HL-60 (cell line): ENCODE measurements at regions not wholly inside any gene's neighbourhood (a gene's known extent, or its start where the extent isn't known, plus 50 kb on each side); places are given as distances from the start of the nearest gene placed in this dataset.

Experiments
- DNase-seq, 2 experiments: peaks; one replicate each; pipeline ENCODE4 v3.0.0-alpha.2; 2010 to 2020; ENCODE audit warnings: low read depth in 1 of 2, low spot score in 1 of 2
- H3K27ac ChIP-seq: fragments of 250-450 bp; sonication (Bioruptor Pico); replicated peaks from 2 replicates; pipeline ENCODE4 v1.5.1; 2020; ENCODE audit warnings: mild to moderate bottlenecking, moderate library complexity
- H3K27me3 ChIP-seq: fragments of 250-450 bp; sonication (Bioruptor Pico); 2 replicates; pipeline ENCODE4 v1.5.1; 2021; ENCODE audit warnings: mild to moderate bottlenecking, moderate library complexity; ENCODE audit not compliant: insufficient read depth, poor library complexity, severe bottlenecking
- H3K4me3 ChIP-seq: replicated peaks from 2 replicates; pipeline ENCODE4 v1.5.1; 2011; ENCODE audit warnings: mild to moderate bottlenecking, control low read depth, low read length; ENCODE audit not compliant: insufficient read depth
- GABPA ChIP-seq: IDR thresholded peaks from 2 replicates; pipeline ENCODE4 v1.6.1; 2012; ENCODE audit warnings: low read depth
- POLR2AphosphoS5 ChIP-seq: IDR thresholded peaks from 2 replicates; pipeline ENCODE4 v1.6.1; 2012; ENCODE audit warnings: low read depth
- SPI1 ChIP-seq: IDR thresholded peaks from 2 replicates; pipeline ENCODE4 v1.6.1; 2012; ENCODE audit warnings: low read depth, mild to moderate bottlenecking, borderline replicate concordance
- TF ChIP-seq, protein P1 (sequence below): IDR thresholded peaks from one replicate; pipeline ENCODE4 v1.5.1; 2011; ENCODE audit warnings: low read length, control low read depth, inconsistent platforms; ENCODE audit not compliant: insufficient read depth
- TF ChIP-seq, protein P2 (sequence below): IDR thresholded peaks from 2 replicates; pipeline ENCODE4 v1.6.1; 2012; ENCODE audit warnings: low read depth; ENCODE audit not compliant: insufficient replicate concordance

DNA sequence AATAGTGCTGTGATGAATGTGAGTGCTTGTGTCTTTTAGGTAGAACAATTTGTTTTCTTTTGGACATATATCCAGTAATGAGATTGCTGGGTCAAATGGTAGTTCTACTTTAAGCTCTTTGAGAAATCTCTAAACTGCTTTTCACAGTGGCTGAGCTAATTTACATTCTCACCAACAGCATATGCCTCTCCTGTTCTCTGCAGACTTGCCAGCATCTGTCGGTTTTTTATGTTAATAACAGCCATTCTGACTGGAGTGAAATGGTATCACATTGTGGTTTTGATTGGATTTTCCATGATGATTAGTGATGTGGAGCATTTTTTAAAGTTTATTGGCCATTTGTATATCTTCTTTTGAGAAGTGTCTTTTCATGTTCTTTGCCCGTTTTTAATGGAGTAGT, 647.3 kb upstream of the ADAMTS5 start:
- no peak overlapping the region for H3K4me3 ChIP-seq
- no peak for DNase-seq
- H3K27me3 ChIP-seq: no peaks in the 10 kb centered on the region
- TF ChIP-seq, protein P1, sequence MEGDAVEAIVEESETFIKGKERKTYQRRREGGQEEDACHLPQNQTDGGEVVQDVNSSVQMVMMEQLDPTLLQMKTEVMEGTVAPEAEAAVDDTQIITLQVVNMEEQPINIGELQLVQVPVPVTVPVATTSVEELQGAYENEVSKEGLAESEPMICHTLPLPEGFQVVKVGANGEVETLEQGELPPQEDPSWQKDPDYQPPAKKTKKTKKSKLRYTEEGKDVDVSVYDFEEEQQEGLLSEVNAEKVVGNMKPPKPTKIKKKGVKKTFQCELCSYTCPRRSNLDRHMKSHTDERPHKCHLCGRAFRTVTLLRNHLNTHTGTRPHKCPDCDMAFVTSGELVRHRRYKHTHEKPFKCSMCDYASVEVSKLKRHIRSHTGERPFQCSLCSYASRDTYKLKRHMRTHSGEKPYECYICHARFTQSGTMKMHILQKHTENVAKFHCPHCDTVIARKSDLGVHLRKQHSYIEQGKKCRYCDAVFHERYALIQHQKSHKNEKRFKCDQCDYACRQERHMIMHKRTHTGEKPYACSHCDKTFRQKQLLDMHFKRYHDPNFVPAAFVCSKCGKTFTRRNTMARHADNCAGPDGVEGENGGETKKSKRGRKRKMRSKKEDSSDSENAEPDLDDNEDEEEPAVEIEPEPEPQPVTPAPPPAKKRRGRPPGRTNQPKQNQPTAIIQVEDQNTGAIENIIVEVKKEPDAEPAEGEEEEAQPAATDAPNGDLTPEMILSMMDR: no peak
- no peak for TF ChIP-seq POLR2AphosphoS5
- TF ChIP-seq, protein P2, sequence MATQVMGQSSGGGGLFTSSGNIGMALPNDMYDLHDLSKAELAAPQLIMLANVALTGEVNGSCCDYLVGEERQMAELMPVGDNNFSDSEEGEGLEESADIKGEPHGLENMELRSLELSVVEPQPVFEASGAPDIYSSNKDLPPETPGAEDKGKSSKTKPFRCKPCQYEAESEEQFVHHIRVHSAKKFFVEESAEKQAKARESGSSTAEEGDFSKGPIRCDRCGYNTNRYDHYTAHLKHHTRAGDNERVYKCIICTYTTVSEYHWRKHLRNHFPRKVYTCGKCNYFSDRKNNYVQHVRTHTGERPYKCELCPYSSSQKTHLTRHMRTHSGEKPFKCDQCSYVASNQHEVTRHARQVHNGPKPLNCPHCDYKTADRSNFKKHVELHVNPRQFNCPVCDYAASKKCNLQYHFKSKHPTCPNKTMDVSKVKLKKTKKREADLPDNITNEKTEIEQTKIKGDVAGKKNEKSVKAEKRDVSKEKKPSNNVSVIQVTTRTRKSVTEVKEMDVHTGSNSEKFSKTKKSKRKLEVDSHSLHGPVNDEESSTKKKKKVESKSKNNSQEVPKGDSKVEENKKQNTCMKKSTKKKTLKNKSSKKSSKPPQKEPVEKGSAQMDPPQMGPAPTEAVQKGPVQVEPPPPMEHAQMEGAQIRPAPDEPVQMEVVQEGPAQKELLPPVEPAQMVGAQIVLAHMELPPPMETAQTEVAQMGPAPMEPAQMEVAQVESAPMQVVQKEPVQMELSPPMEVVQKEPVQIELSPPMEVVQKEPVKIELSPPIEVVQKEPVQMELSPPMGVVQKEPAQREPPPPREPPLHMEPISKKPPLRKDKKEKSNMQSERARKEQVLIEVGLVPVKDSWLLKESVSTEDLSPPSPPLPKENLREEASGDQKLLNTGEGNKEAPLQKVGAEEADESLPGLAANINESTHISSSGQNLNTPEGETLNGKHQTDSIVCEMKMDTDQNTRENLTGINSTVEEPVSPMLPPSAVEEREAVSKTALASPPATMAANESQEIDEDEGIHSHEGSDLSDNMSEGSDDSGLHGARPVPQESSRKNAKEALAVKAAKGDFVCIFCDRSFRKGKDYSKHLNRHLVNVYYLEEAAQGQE: no peak
- TF ChIP-seq GABPA: no peak
- TF ChIP-seq SPI1: no peak
- H3K27ac ChIP-seq: no peak overlapping the region

DNA sequence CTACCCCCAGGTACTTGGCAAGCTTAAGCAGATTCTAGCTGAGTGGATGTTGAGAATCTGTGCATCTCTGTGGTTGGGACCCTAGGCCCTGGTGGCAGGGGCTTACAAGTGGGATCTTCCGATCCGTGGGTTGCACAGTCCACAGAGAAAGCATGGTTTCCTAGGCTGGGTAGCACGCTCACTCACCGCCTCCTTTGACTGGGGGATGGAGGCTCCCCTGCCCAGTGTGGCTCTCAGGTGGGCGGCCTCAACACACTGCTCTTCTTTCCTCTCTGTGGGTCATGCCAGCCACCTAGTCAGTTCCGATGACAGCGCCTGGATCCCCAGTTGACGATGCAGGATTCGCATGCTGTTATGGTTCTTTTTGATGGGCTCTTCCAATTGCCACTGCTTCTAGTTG, 639.5 kb upstream of the ADAMTS5 start:
- TF ChIP-seq, protein P2: no peak
- TF ChIP-seq POLR2AphosphoS5: no peak
- TF ChIP-seq, protein P1: no peak
- TF ChIP-seq GABPA: no peak
- TF ChIP-seq SPI1: no peak
- no peak overlapping the region for H3K4me3 ChIP-seq

DNA sequence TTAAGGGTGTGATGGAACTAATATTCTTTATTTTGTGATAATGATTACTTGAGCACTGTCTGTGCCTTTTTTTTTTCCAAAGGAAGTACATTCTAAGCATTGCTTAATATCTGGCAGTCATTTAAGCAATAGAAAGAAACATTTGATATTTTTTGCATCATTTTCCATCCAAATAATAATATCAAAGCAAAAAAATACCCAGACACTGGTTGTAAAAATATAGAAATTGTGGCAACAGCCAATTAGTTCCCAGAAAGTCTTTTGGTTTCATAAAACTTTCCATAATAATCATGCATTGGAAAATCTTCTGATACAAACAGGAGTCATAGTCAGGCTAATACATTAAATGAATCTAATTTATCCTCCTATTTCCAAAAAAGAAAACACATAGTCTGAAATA, 629.3 kb upstream of the ADAMTS5 start:
- no peak for DNase-seq
- Histone ChIP-seq H3K27me3 (peaks cover 2% of the 10 kb centered on the region), H3K4me3 (no peak overlapping the region), H3K27ac (no peak overlapping the region)
- TF ChIP-seq GABPA: no peak
- TF ChIP-seq, protein P2: no peak
- TF ChIP-seq, protein P1: no peak
- TF ChIP-seq POLR2AphosphoS5: no peak
- TF ChIP-seq SPI1: no peak

More for the DNA sequence above, 639.5 kb upstream of the ADAMTS5 start:
- H3K27ac ChIP-seq: no peak overlapping the region
- DNase-seq: no peak
- H3K27me3 ChIP-seq: no peaks in the 10 kb centered on the region
